ENCODE measurements at regions not wholly inside any gene's neighbourhood (a gene's known extent, or its start where the extent isn't known, plus 50 kb on each side); places are given as distances from the start of the nearest gene placed in this dataset.
A peak's percentile ranks its signal among the peaks of the same experiment; 100 is the strongest.

- no peak for DNase-seq (ENCODE audit: low read depth, low spot score)
These were observed 51.1 kb upstream of the TMEM33 start for GRCh38 chr4:41883988-41884734.

GRCh38 chr4:41882625-41883347 lies 52.4 kb upstream of the TMEM33 start:
- peak; percentile 9 for DNase-seq (ENCODE audit: low read depth, low spot score)

GRCh38 chr4:41881981-41882624 lies 53.1 kb upstream of the TMEM33 start:
- no peak for DNase-seq (ENCODE audit: low read depth, low spot score)

GRCh38 chr4:41880840-41881831 lies 54.1 kb upstream of the TMEM33 start:
- DNase-seq (ENCODE audit: low read depth, low spot score), result no peak

GRCh38 chr4:41880022-41880837 lies 55.0 kb upstream of the TMEM33 start:
- DNase-seq (ENCODE audit: low read depth, low spot score), result no peak

- DNase-seq (ENCODE audit: low read depth, low spot score), result no peak
These were observed 55.7 kb upstream of the TMEM33 start for GRCh38 chr4:41879552-41879951.

DNA sequence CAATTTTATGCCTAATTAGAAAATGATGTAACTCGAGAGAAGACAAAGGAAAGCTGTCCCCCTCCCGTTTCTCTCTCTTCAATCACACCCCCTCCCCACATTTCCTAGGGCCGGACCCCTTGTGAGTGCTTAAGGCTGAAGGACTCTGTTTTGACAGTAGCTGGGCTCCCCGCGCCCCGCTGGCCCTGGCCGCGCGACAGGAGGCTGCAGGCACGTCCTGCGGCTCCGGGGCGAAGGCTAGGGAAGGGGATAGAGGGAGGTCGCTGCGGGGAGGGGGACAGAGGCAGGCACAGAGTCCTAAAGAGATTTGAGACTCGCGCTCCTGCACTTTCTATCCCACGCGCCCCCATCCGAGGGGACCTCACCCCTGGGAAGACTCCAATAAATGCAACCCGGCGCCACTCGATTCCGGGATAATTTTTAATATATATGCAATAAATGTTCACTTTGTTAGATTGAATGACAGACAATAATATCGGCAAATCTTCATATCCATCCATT lies 56.2 kb upstream of the TMEM33 start:
- DNase-seq (ENCODE audit: low read depth, low spot score), result no peak

- no peak for DNase-seq (ENCODE audit: low read depth, low spot score)
These were observed 56.9 kb upstream of the TMEM33 start for GRCh38 chr4:41878170-41878969.

DNA sequence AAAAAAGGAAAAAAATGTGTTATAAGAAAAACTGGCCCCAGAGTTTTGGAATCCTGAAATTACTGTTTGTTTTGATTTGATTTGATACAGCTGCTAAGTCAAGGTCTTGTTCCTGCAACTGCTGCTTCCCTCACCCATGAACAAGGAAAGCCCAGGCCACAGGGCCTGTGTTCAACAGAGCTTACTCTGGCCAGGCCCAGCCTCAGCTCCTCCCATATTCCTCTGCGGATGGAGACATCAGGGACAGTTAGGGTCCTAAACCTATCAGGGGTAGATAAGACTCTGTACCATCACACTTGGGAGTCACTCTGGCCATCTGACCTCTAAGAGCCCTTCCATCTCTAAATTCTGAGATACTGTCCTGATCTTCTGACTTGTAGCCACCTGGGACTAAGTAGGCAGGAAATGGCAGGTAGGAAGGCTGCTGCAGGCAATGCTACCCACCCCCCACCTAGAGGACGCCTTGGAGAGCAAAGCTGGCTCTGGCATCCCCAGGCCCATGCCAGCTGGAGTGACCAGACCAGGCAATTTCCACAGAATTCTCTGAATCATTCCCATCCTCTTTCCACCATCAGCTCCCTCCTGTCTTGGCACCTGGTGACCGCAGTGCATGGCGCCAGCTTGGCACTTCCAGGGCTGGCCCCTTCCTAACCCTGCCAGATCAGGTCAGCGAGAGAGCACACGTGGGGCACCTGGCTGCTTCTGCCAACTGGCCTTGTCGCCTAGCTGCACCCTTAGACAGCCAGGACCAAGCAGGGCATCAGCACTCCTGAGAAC lies 58.0 kb upstream of the TMEM33 start:
- DNase-seq (ENCODE audit: low read depth, low spot score), result no peak

GRCh38 chr4:41874873-41875272 lies 60.4 kb upstream of the TMEM33 start:
- no peak for DNase-seq (ENCODE audit: low read depth, low spot score)

DNA sequence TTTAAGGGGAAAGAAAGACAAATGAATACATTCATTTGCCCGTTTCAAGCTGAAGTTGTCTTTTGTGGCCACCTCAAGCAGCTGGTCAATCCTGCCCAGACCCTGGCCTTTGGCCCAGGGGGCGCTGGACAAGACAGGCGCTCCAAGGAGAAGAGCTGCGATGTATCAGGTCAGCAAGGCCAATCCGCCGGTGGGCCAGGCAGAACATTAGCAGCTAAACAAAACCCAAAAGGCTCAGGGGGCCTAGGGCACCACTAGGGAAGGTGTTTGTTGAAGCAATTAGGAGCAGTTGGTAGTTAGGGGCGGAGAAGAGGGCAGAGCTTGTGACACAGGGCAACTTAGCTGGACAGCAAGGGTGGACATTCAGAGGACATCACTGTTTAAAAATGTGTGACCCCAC lies 60.8 kb upstream of the TMEM33 start:
- no peak for DNase-seq (ENCODE audit: low read depth, low spot score)

- no peak for DNase-seq (ENCODE audit: low read depth, low spot score)
These were observed 61.6 kb upstream of the TMEM33 start for GRCh38 chr4:41873380-41874295.

DNA sequence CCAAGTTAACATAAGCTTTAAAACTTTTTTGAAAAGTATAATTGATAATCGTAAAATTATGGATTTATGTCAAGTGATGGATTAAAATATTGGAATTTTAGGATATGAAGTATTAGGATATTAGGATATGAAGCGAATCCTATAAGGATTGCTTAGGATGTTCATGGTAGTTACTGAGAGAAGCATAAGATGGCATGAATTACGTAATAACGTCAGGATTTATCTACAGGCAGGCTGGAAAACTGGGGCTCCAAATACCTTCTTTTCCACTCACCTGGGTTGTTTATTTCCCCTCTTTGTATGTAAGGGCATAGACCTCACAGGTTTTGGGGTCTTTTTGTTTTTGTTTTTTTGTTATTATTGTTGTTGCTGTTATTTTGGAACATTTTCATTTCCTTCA lies 65.2 kb upstream of the TMEM33 start:
- DNase-seq (ENCODE audit: low read depth, low spot score), result no peak

DNA sequence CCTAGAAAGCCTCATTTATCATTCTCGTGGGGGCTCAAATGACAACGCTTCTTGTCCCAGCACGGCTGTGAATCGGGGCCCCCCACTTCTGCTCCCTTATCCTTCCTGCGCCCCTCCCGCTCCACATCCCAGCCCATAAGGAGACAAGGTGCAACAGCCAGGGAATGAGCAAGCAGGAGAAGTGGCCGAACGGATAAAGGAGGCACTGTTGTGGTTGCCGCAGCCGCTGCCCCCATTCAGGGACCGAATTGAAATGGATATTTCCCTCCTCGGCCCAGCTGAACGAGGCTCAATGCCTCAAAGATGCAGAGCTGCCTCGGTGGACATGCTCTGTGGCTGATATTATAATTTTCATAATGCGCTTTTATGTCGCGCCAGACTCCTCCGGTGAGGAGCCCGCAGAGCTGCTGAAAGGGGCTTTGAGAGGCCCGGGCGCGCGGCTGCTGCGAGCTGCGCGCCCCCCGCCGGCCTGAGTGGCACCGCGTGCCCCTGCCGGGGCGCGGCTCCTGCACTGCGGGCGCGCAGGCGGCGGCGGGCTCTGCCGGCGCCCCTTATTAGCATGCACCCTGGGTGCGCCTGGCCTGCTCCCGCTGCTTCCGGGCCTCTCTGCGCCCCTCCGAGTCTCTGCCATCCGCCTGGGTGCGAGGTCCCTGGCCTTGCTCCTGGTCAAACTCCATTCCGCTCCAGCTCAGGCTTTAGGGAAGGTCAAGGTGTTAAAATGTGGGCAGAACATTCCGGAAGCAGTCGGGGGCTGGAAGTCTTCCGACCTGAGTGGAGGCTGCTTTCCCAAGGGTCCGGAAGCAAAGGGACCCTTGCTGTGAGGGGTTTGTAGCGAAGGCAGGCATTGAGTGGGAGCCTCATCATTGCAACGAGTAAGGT lies 68.2 kb upstream of the TMEM33 start:
- no peak for DNase-seq (ENCODE audit: low read depth, low spot score)

DNA sequence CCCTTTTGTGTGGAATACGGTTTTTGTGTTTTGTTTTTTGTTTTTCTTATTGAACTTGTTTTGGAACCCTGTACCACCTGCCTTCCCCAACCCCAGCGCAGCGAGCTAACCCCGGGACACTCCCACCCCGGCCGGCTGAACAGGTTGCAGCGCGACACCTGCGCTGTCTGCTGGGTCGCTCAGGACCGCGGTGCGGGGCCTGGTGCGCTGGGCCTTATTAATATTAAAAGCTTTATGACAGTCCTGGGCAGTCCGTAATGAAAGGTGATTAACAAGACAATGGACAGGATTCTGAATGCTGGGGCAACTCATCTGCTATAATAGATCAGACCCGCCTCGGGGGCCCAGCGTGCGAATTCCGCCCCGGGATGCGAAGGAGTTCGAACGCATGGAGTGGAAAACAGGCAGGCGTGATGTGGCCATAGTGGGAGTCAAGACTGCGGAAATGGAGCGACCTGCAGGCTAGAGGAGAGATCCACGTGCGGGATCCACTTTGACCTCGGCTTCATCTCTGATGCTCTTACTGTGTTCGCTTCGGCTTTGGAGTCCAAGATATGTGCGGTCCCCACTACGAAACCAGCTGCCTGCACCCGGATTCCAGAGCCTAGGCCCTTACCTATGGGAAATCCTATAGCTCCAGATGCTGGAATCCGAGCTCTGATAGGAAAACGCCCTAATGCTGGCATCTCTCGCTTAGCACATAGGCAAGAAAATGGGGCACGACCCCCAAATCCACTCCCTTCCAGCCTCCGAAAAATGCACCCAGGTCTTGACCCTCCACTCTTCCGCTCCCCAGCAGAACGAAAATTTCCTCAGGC lies 69.0 kb upstream of the TMEM33 start:
- DNase-seq (ENCODE audit: low read depth, low spot score), result no peak
